PC-9 (cell line): ENCODE measurements at regions not wholly inside any gene's neighbourhood (a gene's known extent, or its start where the extent isn't known, plus 50 kb on each side); places are given as distances from the start of the nearest gene placed in this dataset.
"Not testable (repeated sequence)": the region's sequence is repeated elsewhere in the genome, so short reads cannot be mapped to it uniquely, and the experiment has no call there.

ENCODE experiments used
- BruUV-seq: library from RNA; stranded (reverse); fragments of 400-500 nt; replicated peaks from 2 replicates; lab custom pipeline; 2021; lab: Mats Ljungman, UMichigan
- CTCF ChIA-PET: fragments of 300-600 bp; sonication (Branson Sonifier 250); formaldehyde crosslinking; loops from one replicate; lab custom pipeline; 2022; ENCODE audit warnings: antibody characterized with exemption; lab: Charles Lee
- POLR2A ChIA-PET: fragments of 300-600 bp; sonication (Branson Sonifier 250); formaldehyde crosslinking; loops from one replicate; lab custom pipeline; 2022; ENCODE audit warnings: antibody characterized with exemption; ENCODE audit not compliant: unreplicated experiment; lab: Charles Lee
- DNase-seq, 2 experiments: peaks; one replicate each; pipeline versions ENCODE4 v3.0.0 to v3.0.0-alpha.2; 2015 to 2022; ENCODE audit warnings: mixed read lengths in 1 of 2
- H2AFZ ChIP-seq: fragments of 200-600 bp; sonication (generic); 2 replicates; pipeline ENCODE4 v1.8.1; 2017; ENCODE audit warnings: antibody characterized with exemption
- H3F3A ChIP-seq: fragments of 200-600 bp; sonication (generic); 2 replicates; pipeline ENCODE4 v1.8.1; 2017; ENCODE audit warnings: antibody characterized with exemption, mild to moderate bottlenecking, low read depth; ENCODE audit not compliant: insufficient read depth
- H3K27ac ChIP-seq: fragments of 200-600 bp; sonication (generic); 2 replicates; pipeline ENCODE4 v1.6.1; 2016; ENCODE audit warnings: mixed run types
- H3K27me3 ChIP-seq: fragments of 200-600 bp; sonication (generic); 2 replicates; pipeline ENCODE4 v1.6.1; 2016; ENCODE audit warnings: low read depth, mixed run types; ENCODE audit not compliant: insufficient read depth
- H3K36me3 ChIP-seq: fragments of 200-600 bp; sonication (generic); 2 replicates; pipeline ENCODE4 v1.6.1; 2016; ENCODE audit warnings: low read depth, mixed run types
- H3K4me1 ChIP-seq: fragments of 200-600 bp; sonication (generic); replicated peaks from 2 replicates; pipeline ENCODE4 v1.6.1; 2016; ENCODE audit warnings: mixed run types; ENCODE audit not compliant: insufficient read depth
- H3K4me2 ChIP-seq: fragments of 200-600 bp; sonication (generic); 2 replicates; pipeline ENCODE4 v1.6.1; 2017; ENCODE audit warnings: mixed run types
- H3K4me3 ChIP-seq: fragments of 200-600 bp; sonication (generic); 2 replicates; pipeline ENCODE4 v1.6.1; 2016; ENCODE audit warnings: mixed run types
- H3K79me2 ChIP-seq: fragments of 200-600 bp; sonication (generic); 2 replicates; pipeline ENCODE4 v1.6.1; 2017; ENCODE audit warnings: low read depth, mixed run types
- H3K9me2 ChIP-seq: fragments of 200-600 bp; sonication (generic); 2 replicates; pipeline ENCODE4 v1.8.1; 2017; ENCODE audit warnings: mild to moderate bottlenecking; ENCODE audit not compliant: insufficient read depth
- H3K9me3 ChIP-seq: fragments of 200-600 bp; sonication (generic); 2 replicates; pipeline ENCODE4 v1.8.1; 2016; ENCODE audit warnings: low read depth; ENCODE audit not compliant: insufficient read depth
- H4K20me1 ChIP-seq: fragments of 200-600 bp; sonication (generic); 2 replicates; pipeline ENCODE4 v1.8.1; 2017; ENCODE audit not compliant: insufficient read depth
- intact Hi-C: fragments of 100-400 bp; cut with micrococcal nuclease; formaldehyde crosslinking; loops from one replicate; pipeline ENCODE4 v1.10.0; 2022; ENCODE audit not compliant: unreplicated experiment

DNA sequence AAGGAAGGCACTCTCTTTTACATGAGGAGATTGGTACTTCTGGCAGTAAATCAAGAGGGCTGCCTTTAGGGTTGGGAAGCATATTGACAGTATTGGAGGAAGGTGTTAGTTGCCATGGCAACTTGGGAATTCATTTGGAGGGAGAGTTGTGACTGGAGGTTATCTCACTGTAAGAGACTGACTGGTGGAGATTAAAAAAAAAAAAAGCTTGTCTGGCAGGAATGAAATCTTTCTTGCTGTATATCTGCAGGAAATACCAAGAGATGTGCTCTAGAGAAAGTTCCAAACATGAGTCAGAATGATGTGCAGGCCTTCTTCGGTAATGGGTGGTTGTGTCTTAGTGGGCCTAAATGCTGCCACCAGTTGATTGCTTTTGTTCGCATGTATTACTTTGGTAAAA lies 59.8 kb upstream of the FAM72C start:
- H3K4me3 ChIP-seq, H3K36me3 ChIP-seq, H3K4me2 ChIP-seq, POLR2A ChIA-PET, DNase-seq, H4K20me1 ChIP-seq, H3K9me3 ChIP-seq, H2AFZ ChIP-seq, CTCF ChIA-PET, H3K4me1 ChIP-seq, H3F3A ChIP-seq, intact Hi-C loops, H3K9me2 ChIP-seq, H3K79me2 ChIP-seq, H3K27ac ChIP-seq, H3K27me3 ChIP-seq, BruUV-seq: not testable (repeated sequence)

GRCh38 chr1:144026022-144026421 lies 54.2 kb upstream of the FAM72C start:
- H3K9me3 ChIP-seq, CTCF ChIA-PET, POLR2A ChIA-PET, H3K27ac ChIP-seq, H3K27me3 ChIP-seq, DNase-seq, H3K4me3 ChIP-seq, BruUV-seq, H3K9me2 ChIP-seq, H3F3A ChIP-seq, intact Hi-C loops, H3K36me3 ChIP-seq, H3K4me2 ChIP-seq, H3K4me1 ChIP-seq, H3K79me2 ChIP-seq, H2AFZ ChIP-seq, H4K20me1 ChIP-seq: not testable (repeated sequence)

- H3K4me1 ChIP-seq, H3K9me3 ChIP-seq, H3K9me2 ChIP-seq, BruUV-seq, CTCF ChIA-PET, DNase-seq, H3K79me2 ChIP-seq, H3F3A ChIP-seq, H3K27me3 ChIP-seq, H3K27ac ChIP-seq, H4K20me1 ChIP-seq, intact Hi-C loops, POLR2A ChIA-PET, H3K4me3 ChIP-seq, H3K4me2 ChIP-seq, H3K36me3 ChIP-seq, H2AFZ ChIP-seq: not testable (repeated sequence)
Observed at GRCh38 chr1:144021690-144022384, 50.1 kb upstream of the FAM72C start.
